Vagina (tissue), 2 donors: ENCODE measurements at regions not wholly inside any gene's neighbourhood (a gene's known extent, or its start where the extent isn't known, plus 50 kb on each side); places are given as distances from the start of the nearest gene placed in this dataset.

Experiments
- CTCF ChIP-seq, 3 experiments: fragments of 450-650 bp in 2 of 3; fragments of 200-600 bp in 1 of 3; sonication (generic) in 1 of 3; IDR thresholded peaks; one replicate each; pipeline ENCODE4 v1.5.1; 2017 to 2019; ENCODE audit warnings: antibody characterized with exemption in 3 of 3, mild to moderate bottlenecking in 2 of 3, moderate library complexity in 2 of 3
- POLR2A ChIP-seq, 2 donors: fragments of 450-650 bp; IDR thresholded peaks; one replicate each; pipeline ENCODE4 v1.6.1; 2017; ENCODE audit warnings: antibody characterized with exemption in 2 of 2, mild to moderate bottlenecking in 2 of 2, moderate library complexity in 2 of 2

- TF ChIP-seq POLR2A (IDR thresholded peaks at IDR 0.05) (no peak), CTCF (IDR thresholded peaks at IDR 0.05) (no peak)
Observed at GRCh38 chr12:93102744-93103143, 173.6 kb upstream of the EEA1 start.
